Parathyroid adenoma (tissue), 2 donors: ENCODE measurements at regions not wholly inside any gene's neighbourhood (a gene's known extent, or its start where the extent isn't known, plus 50 kb on each side); places are given as distances from the start of the nearest gene placed in this dataset.

Experiments used
- H2AFZ ChIP-seq: fragments of 300-600 bp; sonication (generic); one replicate; pipeline ENCODE4 v1.7.0; 2017; ENCODE audit warnings: antibody characterized with exemption, mild to moderate bottlenecking
- H3K27ac ChIP-seq: fragments of 300-600 bp; sonication (generic); one replicate; pipeline ENCODE4 v1.7.0; 2017
- H3K27me3 ChIP-seq: fragments of 300-600 bp; sonication (generic); one replicate; pipeline ENCODE4 v1.7.0; 2017; ENCODE audit warnings: low read length; ENCODE audit not compliant: control insufficient read depth, insufficient read depth
- H3K36me3 ChIP-seq: fragments of 300-600 bp; sonication (generic); one replicate; pipeline ENCODE4 v1.7.0; 2017; ENCODE audit warnings: low read length; ENCODE audit not compliant: control insufficient read depth, insufficient read depth
- H3K4me1 ChIP-seq: fragments of 300-600 bp; sonication (generic); one replicate; pipeline ENCODE4 v1.7.0; 2017; ENCODE audit warnings: control low read depth
- H3K4me2 ChIP-seq: fragments of 300-600 bp; sonication (generic); one replicate; pipeline ENCODE4 v1.7.0; 2017; ENCODE audit warnings: low read length
- H3K4me3 ChIP-seq: fragments of 300-600 bp; sonication (generic); one replicate; pipeline ENCODE4 v1.7.0; 2017; ENCODE audit warnings: low read depth, low read length
- H3K79me2 ChIP-seq: fragments of 300-600 bp; sonication (generic); one replicate; pipeline ENCODE4 v1.7.0; 2017; ENCODE audit warnings: control low read depth
- H3K9ac ChIP-seq: fragments of 300-600 bp; sonication (generic); one replicate; pipeline ENCODE4 v1.7.0; 2017; ENCODE audit warnings: mild to moderate bottlenecking
- H3K9me3 ChIP-seq: fragments of 300-600 bp; sonication (generic); one replicate; pipeline ENCODE4 v1.7.0; 2017; ENCODE audit warnings: low read length; ENCODE audit not compliant: control insufficient read depth
- TF ChIP-seq, protein P1 (sequence below): fragments of 300-600 bp; sonication (generic); IDR thresholded peaks from one replicate; pipeline ENCODE4 v1.7.0; 2017; ENCODE audit warnings: antibody characterized with exemption, mild to moderate bottlenecking
- donor health status: primary hyperparathyroidism.

DNA sequence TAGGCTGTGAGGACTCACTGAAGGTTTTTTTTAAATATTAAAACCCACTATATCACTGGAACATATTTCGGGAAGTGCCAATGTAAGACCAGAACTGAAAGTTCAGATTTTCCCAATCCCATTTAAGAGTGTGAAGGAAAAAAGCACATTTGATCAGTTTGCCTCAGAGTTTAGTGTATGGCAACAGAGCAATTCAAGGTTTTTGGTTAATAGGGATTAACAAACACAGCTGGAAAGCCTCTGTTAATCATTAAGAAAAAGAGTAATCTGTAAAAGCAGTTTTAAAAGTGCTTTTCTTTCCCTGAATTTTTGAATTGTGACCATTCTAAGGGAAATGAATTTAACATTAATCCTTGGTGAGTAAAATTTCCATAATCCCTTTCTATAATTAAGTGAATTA, 60.4 kb downstream of the NPY5R start:
- H2AFZ ChIP-seq = no peak overlapping the region
- no peaks in the 10 kb centered on the region for H3K27me3 ChIP-seq
- TF ChIP-seq, protein P1, sequence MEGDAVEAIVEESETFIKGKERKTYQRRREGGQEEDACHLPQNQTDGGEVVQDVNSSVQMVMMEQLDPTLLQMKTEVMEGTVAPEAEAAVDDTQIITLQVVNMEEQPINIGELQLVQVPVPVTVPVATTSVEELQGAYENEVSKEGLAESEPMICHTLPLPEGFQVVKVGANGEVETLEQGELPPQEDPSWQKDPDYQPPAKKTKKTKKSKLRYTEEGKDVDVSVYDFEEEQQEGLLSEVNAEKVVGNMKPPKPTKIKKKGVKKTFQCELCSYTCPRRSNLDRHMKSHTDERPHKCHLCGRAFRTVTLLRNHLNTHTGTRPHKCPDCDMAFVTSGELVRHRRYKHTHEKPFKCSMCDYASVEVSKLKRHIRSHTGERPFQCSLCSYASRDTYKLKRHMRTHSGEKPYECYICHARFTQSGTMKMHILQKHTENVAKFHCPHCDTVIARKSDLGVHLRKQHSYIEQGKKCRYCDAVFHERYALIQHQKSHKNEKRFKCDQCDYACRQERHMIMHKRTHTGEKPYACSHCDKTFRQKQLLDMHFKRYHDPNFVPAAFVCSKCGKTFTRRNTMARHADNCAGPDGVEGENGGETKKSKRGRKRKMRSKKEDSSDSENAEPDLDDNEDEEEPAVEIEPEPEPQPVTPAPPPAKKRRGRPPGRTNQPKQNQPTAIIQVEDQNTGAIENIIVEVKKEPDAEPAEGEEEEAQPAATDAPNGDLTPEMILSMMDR = no peak
- no peaks in the 10 kb centered on the region for H3K4me1 ChIP-seq
- H3K4me3 ChIP-seq = no peak overlapping the region
- no peaks in the 10 kb centered on the region for H3K36me3 ChIP-seq
- no peaks in the 10 kb centered on the region for H3K79me2 ChIP-seq
- H3K27ac ChIP-seq = no peak overlapping the region
- no peak overlapping the region for H3K9ac ChIP-seq
- no peaks in the 10 kb centered on the region for H3K9me3 ChIP-seq
- no peak overlapping the region for H3K4me2 ChIP-seq
